GM18858 (cell line): ENCODE measurements at regions not wholly inside any gene's neighbourhood (a gene's known extent, or its start where the extent isn't known, plus 50 kb on each side); places are given as distances from the start of the nearest gene placed in this dataset.

Experiments used
- ATAC-seq: cut with Tn5 transposase; IDR thresholded peaks from one replicate; pipeline ENCODE4 v1.9.1; 2021; ENCODE audit not compliant: unreplicated experiment

DNA sequence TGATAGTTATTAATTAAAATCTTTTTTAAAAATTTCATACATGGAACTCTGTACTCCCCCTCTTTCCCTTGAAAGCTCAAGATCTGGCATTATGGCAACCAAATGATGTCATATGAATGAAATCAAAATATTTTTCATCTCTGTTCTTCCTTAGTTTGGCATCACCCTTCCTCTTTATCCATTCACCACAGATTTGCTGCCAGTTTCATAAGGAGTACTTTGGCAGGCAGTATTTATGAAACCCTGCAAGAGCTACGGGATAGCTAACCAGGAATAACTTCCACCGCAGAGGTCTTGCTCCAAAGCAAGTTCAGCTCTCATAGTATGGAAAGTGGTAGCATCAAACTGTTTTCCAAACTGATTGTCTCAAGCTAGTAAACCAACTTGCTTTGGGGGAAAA, 113.9 kb upstream of the DOK5 start:
- no peak for ATAC-seq

DNA sequence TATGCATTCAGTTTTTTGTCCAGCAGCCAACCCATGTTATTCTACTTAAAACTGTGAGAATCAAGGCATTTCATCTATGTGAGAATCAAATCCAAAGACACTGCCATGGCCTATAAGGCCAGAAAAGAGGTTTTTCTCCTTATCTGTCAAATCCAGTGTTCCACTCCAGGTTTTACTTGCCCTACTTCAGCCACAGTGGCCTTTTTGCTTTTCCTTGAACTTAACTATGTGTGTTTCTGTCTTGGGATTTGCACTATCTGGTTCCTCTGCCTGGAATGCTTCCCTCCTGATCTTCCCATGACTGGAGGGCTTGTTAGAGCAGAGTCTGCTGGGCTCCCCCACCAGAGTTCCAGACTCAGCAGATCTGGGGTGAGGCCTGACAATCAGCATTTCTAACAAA, 113.1 kb upstream of the DOK5 start:
- ATAC-seq = no peak

DNA sequence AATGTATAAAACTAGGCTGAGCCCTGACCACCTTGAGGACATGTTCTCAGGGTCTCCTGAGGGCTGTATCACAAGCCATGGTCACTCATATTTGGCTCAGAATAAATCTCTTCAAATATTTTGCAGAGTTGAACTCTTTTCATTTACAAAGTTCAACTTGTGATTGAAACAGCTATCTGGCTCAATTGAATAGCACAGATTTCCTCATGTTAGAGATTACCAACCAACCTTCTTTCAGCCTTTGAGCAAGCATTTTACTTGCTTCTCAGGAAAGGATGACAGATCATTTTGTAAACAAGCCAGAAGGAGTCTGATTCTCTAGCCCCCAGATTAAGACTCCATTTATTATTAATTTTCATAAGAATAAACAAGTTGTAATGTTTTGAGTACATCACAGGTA, 111.0 kb upstream of the DOK5 start:
- ATAC-seq = no peak

DNA sequence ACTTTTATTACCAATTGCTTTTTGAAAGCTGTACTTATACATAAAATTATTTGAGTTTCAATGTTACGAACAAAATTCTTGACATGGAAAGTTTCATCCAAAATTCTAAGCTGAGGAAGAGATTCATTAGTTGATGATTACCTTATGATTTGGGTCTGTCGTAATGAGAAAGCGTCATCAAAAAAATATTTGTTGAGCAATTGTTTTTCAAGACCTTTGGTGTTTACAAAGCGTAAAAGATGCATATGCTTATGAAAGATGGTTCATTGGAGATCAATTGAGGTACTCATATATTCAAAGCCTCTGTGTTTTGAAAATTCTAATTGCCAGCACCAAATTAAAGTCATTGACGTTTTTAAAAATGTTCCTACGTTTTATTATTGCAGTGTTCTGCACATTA, 110.5 kb upstream of the DOK5 start:
- no peak for ATAC-seq

GRCh38 chr20:54366669-54367344, 108.6 kb upstream of the DOK5 start:
- no peak for ATAC-seq

GRCh38 chr20:54368570-54368969, 106.8 kb upstream of the DOK5 start:
- ATAC-seq = no peak

DNA sequence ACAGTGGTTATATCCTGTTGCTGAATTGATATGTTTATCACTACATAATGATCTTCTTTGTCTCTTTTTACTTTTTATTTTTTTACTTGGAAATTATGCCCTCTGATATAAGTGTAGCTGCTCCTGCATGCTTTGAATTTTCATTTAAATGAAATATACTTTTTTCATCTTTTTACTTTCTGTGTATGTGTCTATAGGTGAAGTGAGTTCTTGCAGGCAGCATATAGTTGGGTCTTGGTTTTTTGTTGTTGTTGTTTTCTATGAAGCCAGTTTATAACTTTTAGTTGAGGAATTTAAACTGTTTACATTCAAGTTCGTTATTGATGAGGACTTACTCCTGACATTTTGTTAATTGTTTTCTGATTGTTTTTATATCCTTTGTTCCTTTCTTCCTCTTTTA, 103.1 kb upstream of the DOK5 start:
- no peak for ATAC-seq

GRCh38 chr20:54377992-54378773, 97.2 kb upstream of the DOK5 start:
- no peak for ATAC-seq

DNA sequence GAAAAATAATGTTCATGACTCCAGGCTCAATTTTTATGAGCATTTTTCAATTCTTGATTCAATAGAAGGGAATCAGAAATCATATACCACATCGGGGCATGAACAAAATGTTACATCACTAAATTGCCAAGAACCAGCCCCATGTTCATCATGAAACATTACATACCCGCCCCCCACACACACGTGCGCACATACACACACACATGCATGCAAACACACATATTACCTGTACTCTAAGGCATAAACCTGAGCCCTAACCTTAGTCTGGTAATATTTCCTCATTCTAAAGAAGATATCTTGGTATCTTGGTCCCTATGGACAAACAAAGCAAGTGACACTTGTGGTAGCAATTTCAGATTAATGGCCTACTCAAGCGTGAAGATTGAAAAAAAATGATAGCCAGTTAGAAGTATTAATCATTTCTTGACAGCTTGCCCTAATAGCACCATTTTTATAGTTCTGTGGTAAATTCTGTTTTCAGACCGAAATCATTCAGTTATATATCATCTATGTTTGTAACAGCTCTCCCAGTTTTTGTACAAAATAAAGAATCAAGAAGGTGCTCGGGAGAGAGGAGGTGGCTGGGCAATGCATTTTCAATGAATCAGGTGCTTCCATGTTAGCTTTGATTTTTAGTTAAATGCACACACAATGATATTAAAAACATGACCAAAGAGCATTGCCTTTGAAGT, 95.4 kb upstream of the DOK5 start:
- no peak for ATAC-seq

DNA sequence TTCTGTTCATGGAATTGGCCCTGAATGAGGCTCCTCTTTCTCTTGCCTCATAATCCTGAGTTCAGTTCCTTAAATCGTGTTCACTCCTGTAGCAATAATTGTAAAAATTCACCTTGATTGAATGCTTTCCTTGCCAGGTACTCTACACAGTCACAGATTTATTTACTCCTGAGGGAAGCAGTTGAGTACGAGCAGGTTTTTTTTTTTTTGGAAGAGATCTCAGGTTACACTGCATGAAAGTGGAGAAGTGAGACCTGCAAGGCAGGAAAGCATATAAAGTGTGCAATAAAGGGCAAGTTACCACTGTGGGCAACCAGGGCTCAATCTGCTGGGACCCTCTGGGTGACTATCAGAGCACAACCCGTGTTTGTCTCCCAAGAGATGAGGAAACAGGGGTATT, 93.0 kb upstream of the DOK5 start:
- no peak for ATAC-seq

DNA sequence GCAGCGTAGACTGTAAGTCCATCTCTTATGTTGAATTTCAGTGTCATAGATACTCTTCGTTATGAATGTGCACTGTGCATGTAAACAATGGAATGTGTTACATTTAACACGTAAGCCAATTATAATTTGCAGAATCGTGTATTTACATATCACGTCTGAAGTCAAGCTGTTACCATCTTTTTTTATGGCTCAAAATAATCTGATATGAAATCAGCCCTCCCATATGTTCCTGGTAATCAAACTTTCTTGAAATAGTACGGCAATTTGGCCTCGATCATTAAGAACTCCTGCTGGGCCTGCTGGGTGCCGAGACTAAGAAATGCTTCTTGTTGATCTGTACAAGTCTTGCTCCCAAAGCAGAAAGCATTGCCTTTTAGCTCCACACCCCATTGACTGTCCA, 89.6 kb upstream of the DOK5 start:
- ATAC-seq = no peak

- ATAC-seq = no peak
Observed at GRCh38 chr20:54389596-54390280, 85.7 kb upstream of the DOK5 start.

DNA sequence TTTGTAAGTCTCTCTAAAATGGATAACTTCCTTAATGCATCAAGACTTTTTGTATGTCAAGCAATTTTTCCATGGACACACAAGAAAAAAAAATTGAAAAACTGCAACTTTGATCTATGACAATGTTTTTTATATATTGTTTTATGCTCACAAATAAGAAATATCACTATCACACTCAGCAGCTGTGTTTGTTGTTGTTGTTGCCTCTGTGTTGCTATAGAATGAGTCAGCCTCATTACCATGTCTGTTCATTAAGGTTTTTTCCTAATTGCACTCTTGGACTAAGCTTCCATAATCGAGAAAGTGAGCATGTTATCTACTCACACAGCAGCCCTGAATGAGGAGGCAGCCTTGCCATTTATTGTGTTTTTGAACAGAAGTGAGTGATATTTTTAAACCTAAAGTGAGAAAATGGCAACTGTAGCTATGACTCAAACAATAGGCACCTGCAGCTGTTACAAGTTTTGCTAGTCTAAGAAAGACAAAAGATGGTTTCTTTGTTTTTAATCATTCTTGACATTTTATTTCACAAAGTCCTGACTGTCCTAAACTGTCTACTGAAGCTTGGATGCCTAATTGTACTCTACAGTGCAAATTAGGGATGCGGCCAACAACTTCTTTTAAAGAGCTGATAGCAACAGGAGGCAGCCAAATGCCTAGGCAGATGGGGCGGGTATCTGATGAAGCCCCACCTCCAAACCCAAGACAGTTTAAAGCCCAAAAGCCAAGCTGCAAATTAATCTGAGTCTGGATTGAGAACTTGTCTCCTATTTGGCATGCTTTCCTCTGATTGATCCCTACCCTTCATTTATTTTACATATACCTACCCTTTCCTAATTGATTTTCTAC, 77.9 kb upstream of the DOK5 start:
- no peak for ATAC-seq

DNA sequence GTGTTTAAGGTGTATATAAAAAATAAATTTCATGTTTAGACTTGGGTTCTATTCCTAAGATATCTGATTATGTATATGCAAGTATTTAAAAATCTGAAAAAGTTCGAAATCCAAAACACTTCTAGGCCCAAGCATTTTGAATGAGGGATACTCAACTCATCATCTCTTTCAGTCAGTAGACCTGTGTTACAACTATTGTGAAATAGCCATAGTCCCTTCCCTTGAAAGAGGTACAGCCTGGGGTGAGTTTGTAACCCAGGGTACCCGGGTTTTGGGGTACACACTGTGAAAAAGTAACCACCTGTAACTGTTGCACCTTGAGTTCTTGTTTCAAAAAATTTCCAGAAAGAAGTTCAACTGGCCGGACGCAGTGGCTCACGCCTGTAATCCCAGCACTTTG, 76.6 kb upstream of the DOK5 start:
- ATAC-seq = no peak

GRCh38 chr20:54405540-54405939, 69.9 kb upstream of the DOK5 start:
- no peak for ATAC-seq

DNA sequence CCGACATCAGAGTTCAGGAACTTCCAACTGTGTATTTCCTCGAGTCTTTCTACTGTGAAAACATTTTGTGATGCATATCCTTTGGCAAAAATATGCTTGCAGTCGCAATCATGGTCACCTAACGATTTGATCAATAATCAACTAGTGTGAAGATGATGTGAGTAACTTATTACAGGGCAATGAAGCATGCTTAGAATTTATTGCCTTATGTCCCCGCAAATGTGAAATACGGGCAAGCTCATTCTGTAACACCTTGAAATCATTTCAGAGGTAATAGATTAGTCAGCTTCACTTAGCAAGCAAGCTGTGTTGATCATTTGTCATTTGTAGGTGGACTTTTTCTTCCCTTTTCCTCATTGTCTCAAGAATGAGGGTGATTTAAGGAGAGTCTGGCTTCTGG, 67.9 kb upstream of the DOK5 start:
- no peak for ATAC-seq

DNA sequence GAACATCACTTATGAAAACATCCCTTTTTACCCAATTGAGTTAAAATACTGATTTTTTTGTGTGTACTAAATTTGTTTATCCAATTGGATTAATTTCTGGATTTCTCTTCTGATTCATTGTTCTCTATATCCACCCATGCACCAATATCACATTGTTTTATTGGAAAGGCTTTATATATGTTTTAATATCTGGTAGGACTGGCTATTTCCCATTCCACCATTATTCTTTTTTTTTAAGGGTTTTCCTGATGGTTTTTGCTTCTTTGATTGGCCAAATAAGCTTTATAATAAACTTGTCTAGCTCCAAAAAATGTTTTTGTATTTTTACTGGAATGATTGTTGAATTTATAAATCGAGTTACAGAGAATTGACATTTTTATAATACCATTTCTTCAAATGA, 59.4 kb upstream of the DOK5 start:
- no peak for ATAC-seq

DNA sequence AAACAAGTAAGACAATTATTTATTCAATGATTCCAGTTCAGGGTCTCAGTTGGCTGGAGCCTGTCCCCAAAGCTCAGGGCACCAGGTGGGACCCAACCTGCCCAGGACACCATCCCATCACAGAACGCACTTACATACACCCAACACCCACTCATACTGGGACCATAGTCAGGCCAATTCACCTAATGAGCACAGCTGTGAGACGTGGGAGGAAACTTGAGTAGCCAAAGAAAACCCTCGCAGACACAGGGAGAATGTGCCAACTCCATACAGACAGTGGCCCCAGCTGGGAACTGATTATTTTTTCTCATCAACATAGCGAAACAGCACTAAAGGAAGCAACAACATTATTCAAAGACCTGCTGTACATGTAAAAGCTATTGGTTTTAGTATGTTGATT, 58.6 kb upstream of the DOK5 start:
- no peak for ATAC-seq

DNA sequence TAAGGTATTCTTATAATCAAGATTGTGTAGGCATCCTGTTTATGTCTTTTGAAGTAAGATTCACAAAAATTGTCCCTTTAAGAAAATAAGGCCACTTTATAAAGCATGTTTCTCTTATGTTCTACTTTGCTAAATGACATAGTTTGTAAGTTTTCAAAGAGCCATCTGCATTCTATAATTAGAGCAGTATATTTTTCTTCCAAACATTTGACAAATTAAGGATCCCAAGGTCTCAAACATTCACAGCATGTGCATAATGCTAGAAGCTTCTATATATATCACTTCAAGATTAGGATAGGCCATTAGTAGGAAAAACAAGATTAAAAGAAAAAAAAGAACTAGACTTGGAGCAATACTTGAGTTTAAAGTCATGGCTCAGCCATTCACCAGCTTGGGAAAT, 55.9 kb upstream of the DOK5 start:
- no peak for ATAC-seq
